K562 (cell line): ENCODE measurements at regions not wholly inside any gene's neighbourhood (a gene's known extent, or its start where the extent isn't known, plus 50 kb on each side); places are given as distances from the start of the nearest gene placed in this dataset.

ENCODE experiments used
- ATAC-seq: fragments of 200-7000 bp; cut with Tn5 transposase; 3 replicates; pipeline ENCODE4 v1.9.1; 2020; ENCODE audit warnings: moderate library complexity
- BruUV-seq: library from RNA; stranded (reverse); fragments of 400-500 nt; replicated peaks from 2 replicates; lab custom pipeline; 2021; lab: Mats Ljungman, UMichigan
- CTCF ChIA-PET: fragments of 300-600 bp; formaldehyde crosslinking; extraction: SDS; loops from one replicate; lab custom pipeline; 2021; ENCODE audit warnings: low intra/inter-chr PET ratio; lab: Yijun Ruan, JAX
- POLR2A ChIA-PET: fragments of 300-600, 350-650 bp; sonication (Branson Sonifier 250); formaldehyde crosslinking; extraction: SDS; loops from one replicate; lab custom pipeline; 2021; ENCODE audit warnings: antibody characterized with exemption, inconsistent platforms; lab: Yijun Ruan, JAX
- DNase-seq, 4 experiments: peaks; one replicate each; pipeline versions ENCODE4 v3.0.0 to v3.0.0-alpha.2; 2011 to 2018; ENCODE audit warnings: low spot score in 3 of 4, mixed read lengths in 3 of 4; ENCODE audit errors: extremely low read depth in 1 of 4
- FAIRE-seq: peaks from 2 replicates; lab custom pipeline; 2011; peaks lifted over from hg19 to GRCh38; lab: Jason Lieb, UNC
- H2AFZ ChIP-seq: 2 replicates; pipeline ENCODE4 v1.6.0; 2011; ENCODE audit warnings: low read depth, low read length, control low read depth, inconsistent platforms
- H3K27ac ChIP-seq: fragments of 200-600 bp; 3 replicates; pipeline ENCODE4 v1.8.0; 2011; ENCODE audit warnings: low read depth, mild to moderate bottlenecking, control low read depth, inconsistent platforms, low read length, moderate library complexity, mixed read lengths; ENCODE audit errors: extremely low read depth
- H3K27me3 ChIP-seq, 2 experiments: fragments of 300-600 bp in 1 of 2; 2 replicates in 1 of 2; 3 replicates in 1 of 2; pipeline versions ENCODE4 v1.6.0 to v1.8.0; 2011; ENCODE audit warnings: inconsistent platforms in 2 of 2, low read length in 2 of 2, mild to moderate bottlenecking in 1 of 2, mixed read lengths in 1 of 2, moderate library complexity in 1 of 2; ENCODE audit not compliant: control insufficient read depth in 2 of 2, insufficient read depth in 2 of 2
- H3K36me3 ChIP-seq: fragments of 300-600 bp; 3 replicates; pipeline ENCODE4 v1.8.0; 2011; ENCODE audit warnings: mild to moderate bottlenecking, low read length, inconsistent platforms; ENCODE audit not compliant: control insufficient read depth, insufficient read depth
- H3K4me1 ChIP-seq, 2 experiments: fragments of 200-600 bp in 1 of 2; replicated peaks in 1 of 2; 2 replicates in 1 of 2; 3 replicates in 1 of 2; pipeline versions ENCODE4 v1.5.1 to v1.8.0; 2011; ENCODE audit warnings: inconsistent platforms in 2 of 2, low read length in 2 of 2, mild to moderate bottlenecking in 1 of 2, mixed read lengths in 1 of 2, moderate library complexity in 1 of 2; ENCODE audit not compliant: control insufficient read depth in 2 of 2, insufficient read depth in 2 of 2
- H3K4me2 ChIP-seq: 2 replicates; pipeline ENCODE4 v1.6.1; 2011; ENCODE audit warnings: low read length, control low read depth, inconsistent platforms, mixed read lengths; ENCODE audit not compliant: insufficient read depth
- H3K4me3 ChIP-seq: fragments of 200-600 bp; sonication (generic), shearing (Covaris generic); 2 replicates; pipeline ENCODE4 v1.5.1; 2016; ENCODE audit warnings: control low read depth, inconsistent platforms
- H3K79me2 ChIP-seq: fragments of 200-600 bp; 3 replicates; pipeline ENCODE4 v1.8.0; 2011; ENCODE audit warnings: low read length, inconsistent platforms; ENCODE audit not compliant: control insufficient read depth, insufficient read depth
- H3K9ac ChIP-seq, 2 experiments: 2 replicates each; pipeline versions ENCODE4 v1.6.0 to v1.6.1; 2011; ENCODE audit warnings: low read depth in 2 of 2, low read length in 2 of 2, control low read depth in 1 of 2, inconsistent platforms in 1 of 2, mild to moderate bottlenecking in 1 of 2, mixed read lengths in 1 of 2; ENCODE audit not compliant: insufficient read depth in 1 of 2
- H3K9me1 ChIP-seq: one replicate; pipeline ENCODE4 v1.6.0; 2011; ENCODE audit warnings: inconsistent platforms, mild to moderate bottlenecking, low read length, moderate library complexity; ENCODE audit not compliant: control insufficient read depth, insufficient read depth
- H3K9me3 ChIP-seq: replicated peaks from 2 replicates; pipeline ENCODE4 v1.5.1; 2011; ENCODE audit warnings: low read depth, low read length, inconsistent platforms; ENCODE audit not compliant: control insufficient read depth, insufficient read depth
- H4K20me1 ChIP-seq: replicated peaks from 2 replicates; pipeline ENCODE4 v1.6.1; 2011; ENCODE audit warnings: low read length, inconsistent platforms, mixed read lengths; ENCODE audit not compliant: control insufficient read depth, insufficient read depth
- BCL6 ChIP-seq: fragments of 250-450 bp; sonication (Bioruptor Pico); IDR thresholded peaks from 2 replicates; pipeline ENCODE4 v1.4.0; 2020
- CBX5 ChIP-seq: IDR thresholded peaks from 2 replicates; pipeline ENCODE4 v1.6.1; 2014; ENCODE audit warnings: low read depth, borderline replicate concordance
- CREB3 ChIP-seq: fragments of 450-650 bp; conservative IDR thresholded peaks from 2 replicates; pipeline ENCODE4 v1.6.1; 2016; ENCODE audit warnings: missing genetic modification characterization, low read depth, mild to moderate bottlenecking, missing compliant biosample characterization, moderate library complexity
- ELF1 ChIP-seq: fragments of 200-800 bp; sonication (Bioruptor generic); IDR thresholded peaks from 2 replicates; pipeline ENCODE4 v1.6.1; 2016; ENCODE audit warnings: missing genetic modification characterization, missing compliant biosample characterization
- ELF4 ChIP-seq: fragments of 450-650 bp; formaldehyde crosslinking; IDR thresholded peaks from 2 replicates; pipeline ENCODE4 v1.4.0; 2022; ENCODE audit warnings: missing genetic modification characterization
- GATA2 ChIP-seq: sonication (generic); formaldehyde crosslinking; IDR thresholded peaks from 2 replicates; pipeline ENCODE4 v1.4.0; 2020; ENCODE audit warnings: mild to moderate bottlenecking, missing genetic modification reagents
- HMG20B ChIP-seq: fragments of 250-450 bp; sonication (Bioruptor Pico); IDR thresholded peaks from 2 replicates; pipeline ENCODE4 v1.5.0; 2021; ENCODE audit warnings: mild to moderate bottlenecking
- PHF21A ChIP-seq: fragments of 450-650 bp; IDR thresholded peaks from 2 replicates; pipeline ENCODE4 v1.6.1; 2017; ENCODE audit warnings: low read depth, borderline replicate concordance
- PREB ChIP-seq: sonication (generic); formaldehyde crosslinking; IDR thresholded peaks from 2 replicates; pipeline ENCODE4 v1.8.1; 2023; ENCODE audit warnings: mild to moderate bottlenecking, missing genetic modification reagents
- SMAD4 ChIP-seq: fragments of 250-450 bp; sonication (Bioruptor Pico); conservative IDR thresholded peaks from 2 replicates; pipeline ENCODE4 v1.8.0; 2021; ENCODE audit warnings: inconsistent platforms, mild to moderate bottlenecking, moderate library complexity
- SMARCC2 ChIP-seq: fragments of 450-650 bp; IDR thresholded peaks from 2 replicates; pipeline ENCODE4 v1.6.1; 2017; ENCODE audit warnings: antibody characterized with exemption, moderate library complexity, mild to moderate bottlenecking, low read depth
- SRSF3 ChIP-seq: fragments of 200-400 bp; formaldehyde crosslinking; IDR thresholded peaks from 2 replicates; pipeline ENCODE4 v1.6.1; 2016; ENCODE audit warnings: mild to moderate bottlenecking, low read length, moderate library complexity; ENCODE audit not compliant: insufficient read depth
- WGBS: fragments of 100-300 bp; shearing (Covaris generic); methylation state at CpG from one replicate; pipeline ENCODE4 v1.1.6; 2016; ENCODE audit warnings: low coverage, mixed read lengths; ENCODE audit not compliant: insufficient coverage; ENCODE audit errors: missing lambda C conversion rate; 5-methylcytosine and 5-hydroxymethylcytosine counted together
- in situ Hi-C: fragments of 300-500 bp; cut with MboI; formaldehyde crosslinking; loops from 4 replicates; pipeline ENCODE4 v1.15.0; 2018; ENCODE audit warnings: inconsistent platforms, mixed read lengths
- intact Hi-C: fragments of 100-400 bp; cut with micrococcal nuclease; formaldehyde crosslinking; loops from 2 replicates; pipeline ENCODE4 v1.14.2; 2022

GRCh38 chr11:46216765-46217089, 60.7 kb upstream of the CREB3L1 start:
- intact Hi-C loops (no loop called here), in situ Hi-C loops (no loop called here)
- Histone ChIP-seq H3K9ac (0 out of 4 replicates have a peak overlapping the region, but pooled peaks of 1 of the 2 experiments have one; percentile 62), H3K4me3 (no peak overlapping the region), H4K20me1 (no peaks in the 10 kb centered on the region), H3K4me1 (peaks cover 3 to 15% of the 10 kb centered on the region in 2 experiments; a peak in 3 of 5 replicates), H3K27ac (0 out of 3 replicates have a peak overlapping the region, but pooled peaks have one; percentile 41), H3K4me2 (peak overlapping the region; percentile 66), H2AFZ (peak overlapping the region; percentile 96), H3K9me1 (no peaks in the 10 kb centered on the region), H3K36me3 (no peaks in the 10 kb centered on the region), H3K79me2 (no peaks in the 10 kb centered on the region), H3K9me3 (no peaks in the 10 kb centered on the region), H3K27me3 (no peaks in the 10 kb centered on the region)
- no peak for DNase-seq
- peak; percentile 31; the same call in 1 of the 3 replicates for ATAC-seq
- FAIRE-seq, result no peak
- no TSS peak for BruUV-seq
- ChIA-PET POLR2A (interaction anchor here (0.7 to 1.5 kb wide), 2 partner anchors 9 to 114 kb away, joined by 3 to 6 read pairs; no protein-coding TSS in a partner anchor), CTCF (no interaction called here)
- WGBS, result 75% methylated on average over 6 of the region's 6 CpGs
- TF ChIP-seq ELF1 (tag) (0 out of 2 replicates have a peak, but pooled peaks have one; percentile 3), CBX5 (no peak)

- no TSS peak for BruUV-seq
- in situ Hi-C loops, result no loop called here
- Histone ChIP-seq H3K4me3 (peak overlapping the region; percentile 18; the same call in 1 of the 2 replicates), H2AFZ (peak overlapping the region; percentile 96), H3K36me3 (no peaks in the 10 kb centered on the region), H3K9me1 (no peaks in the 10 kb centered on the region), H3K4me1 (peaks cover 3 to 15% of the 10 kb centered on the region in 2 experiments; a peak in 3 of 5 replicates), H3K4me2 (peak overlapping the region; percentile 66), H3K27me3 (no peaks in the 10 kb centered on the region), H3K9ac (peak overlapping the region; percentile 62 to 82; a peak in 3 of 4 replicates), H4K20me1 (no peaks in the 10 kb centered on the region), H3K27ac (peak overlapping the region; percentile 41; the same call in 1 of the 3 replicates), H3K79me2 (no peaks in the 10 kb centered on the region), H3K9me3 (no peaks in the 10 kb centered on the region)
- CTCF ChIA-PET, result no interaction called here
- no peak for FAIRE-seq
- intact Hi-C loops, result no loop called here
- POLR2A ChIA-PET, result interaction anchor here (1.5 kb wide), 1 partner anchor 9 kb away, joined by 6 read pairs; no protein-coding TSS in a partner anchor
- ATAC-seq, result peak; percentile 68
- no peak for DNase-seq
- 24% methylated on average over 9 of the region's 10 CpGs for WGBS
- TF ChIP-seq PHF21A, result no peak
- TF ChIP-seq SMARCC2, result no peak
- TF ChIP-seq BCL6 (CRISPR knock-in tag), result 0 out of 2 replicates have a peak, but pooled peaks have one; percentile 12
- 0 out of 2 replicates have a peak, but pooled peaks have one; percentile 31 for TF ChIP-seq SMAD4
- no peak for TF ChIP-seq PREB (CRISPR knock-in tag)
- no peak for TF ChIP-seq HMG20B
- TF ChIP-seq GATA2 (CRISPR knock-in tag), result no peak
- TF ChIP-seq CREB3, result 0 out of 2 replicates have a peak, but pooled peaks have one; percentile 48
- TF ChIP-seq ELF4 (CRISPR knock-in tag), result no peak
- no peak for TF ChIP-seq SRSF3
Measured at GRCh38 chr11:46216019-46216764, 61.3 kb upstream of the CREB3L1 start.
